GM12865 (cell line): ENCODE measurements at regions not wholly inside any gene's neighbourhood (a gene's known extent, or its start where the extent isn't known, plus 50 kb on each side); places are given as distances from the start of the nearest gene placed in this dataset.

Experiments used
- DNase-seq: peaks from one replicate; pipeline ENCODE4 v3.0.0; 2010; ENCODE audit warnings: low read depth
- H3K4me3 ChIP-seq: 2 replicates; pipeline ENCODE4 v1.5.1; 2011; ENCODE audit warnings: mild to moderate bottlenecking, low read depth, low read length, control low read depth
- CTCF ChIP-seq: IDR thresholded peaks from 2 replicates; pipeline ENCODE4 v1.5.1; 2011; ENCODE audit warnings: low read length, control low read depth, low read depth, inconsistent platforms; ENCODE audit not compliant: insufficient read depth; ENCODE audit errors: missing control alignments

- DNase-seq = no peak
- no peak for TF ChIP-seq CTCF
- no peak overlapping the region for H3K4me3 ChIP-seq
Observed at GRCh38 chr7:15947754-15948153, 261.3 kb upstream of the MEOX2 start.

GRCh38 chr7:15938115-15938514 lies 251.6 kb upstream of the MEOX2 start:
- no peak overlapping the region for H3K4me3 ChIP-seq
- no peak for DNase-seq
- no peak for TF ChIP-seq CTCF

DNA sequence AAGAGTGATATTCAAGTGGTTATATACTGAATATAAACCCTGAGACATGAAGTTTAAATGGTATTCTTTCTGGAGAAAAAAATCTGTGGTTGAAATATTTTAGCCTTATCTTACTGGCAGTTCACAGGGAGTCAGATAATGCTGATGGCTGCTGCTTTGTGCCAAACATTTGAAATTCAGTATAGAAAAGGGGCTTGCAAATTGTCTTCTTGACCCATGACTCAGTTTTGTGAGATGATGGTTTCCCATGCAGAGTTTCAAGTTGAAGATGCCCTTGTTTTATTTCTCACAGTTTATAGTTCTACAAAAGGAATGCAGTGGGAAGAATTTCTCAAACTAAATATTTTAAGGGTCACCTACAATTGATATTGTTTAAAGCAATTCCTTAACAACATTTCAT lies 251.1 kb upstream of the MEOX2 start:
- no peak for DNase-seq
- no peak overlapping the region for H3K4me3 ChIP-seq
- no peak for TF ChIP-seq CTCF

- DNase-seq = no peak
- no peak overlapping the region for H3K4me3 ChIP-seq
- TF ChIP-seq CTCF = no peak
Observed at GRCh38 chr7:15936991-15937390, 250.5 kb upstream of the MEOX2 start.

- H3K4me3 ChIP-seq = no peak overlapping the region
- no peak for DNase-seq
- no peak for TF ChIP-seq CTCF
Observed at GRCh38 chr7:15932318-15932717, 245.8 kb upstream of the MEOX2 start.

GRCh38 chr7:15929411-15929810 lies 242.9 kb upstream of the MEOX2 start:
- H3K4me3 ChIP-seq = no peak overlapping the region
- no peak for DNase-seq
- no peak for TF ChIP-seq CTCF

- DNase-seq = peak; percentile 9
- TF ChIP-seq CTCF = no peak
- H3K4me3 ChIP-seq = no peak overlapping the region
Observed at GRCh38 chr7:15925608-15926007, 239.1 kb upstream of the MEOX2 start.
